Mucosa of descending colon (tissue), 3 donors: ENCODE measurements at regions not wholly inside any gene's neighbourhood (a gene's known extent, or its start where the extent isn't known, plus 50 kb on each side); places are given as distances from the start of the nearest gene placed in this dataset.

ENCODE experiments used
- ATAC-seq: fragments of 200-7000 bp; cut with Tn5 transposase; one replicate; pipeline ENCODE4 v1.9.1; 2020; ENCODE audit warnings: mild to moderate bottlenecking, moderate library complexity
- DNase-seq, 3 donors: peaks; one replicate each; pipeline ENCODE4 v3.0.0-alpha.2; 2020
- H3K36me3 ChIP-seq: fragments of 200-600 bp; one replicate; pipeline ENCODE4 v1.8.0; 2021; ENCODE audit warnings: low read depth, mild to moderate bottlenecking
- H3K4me1 ChIP-seq: fragments of 200-600 bp; one replicate; pipeline ENCODE4 v1.8.0; 2021; ENCODE audit warnings: low read depth, mild to moderate bottlenecking
- H3K4me3 ChIP-seq: fragments of 200-600 bp; one replicate; pipeline ENCODE4 v1.8.0; 2021; ENCODE audit warnings: mild to moderate bottlenecking
- H3K9me3 ChIP-seq: fragments of 200-600 bp; one replicate; pipeline ENCODE4 v1.8.0; 2021; ENCODE audit warnings: mild to moderate bottlenecking
- CTCF ChIP-seq: fragments of 200-600 bp; IDR thresholded peaks from one replicate; pipeline ENCODE4 v1.8.0; 2022; ENCODE audit warnings: antibody characterized with exemption, mild to moderate bottlenecking
- intact Hi-C, 2 donors: fragments of 100-400 bp; cut with DNase I in 1 of 2; cut with micrococcal nuclease in 1 of 2; formaldehyde crosslinking; loops; one replicate each; pipeline versions ENCODE4 v1.11.0 to v1.11.1; 2022; cut with DNase I, micrococcal nuclease
- donor health status: DM: no; HTN: no; CAD: no; lungs with moderate emphysema.
- donor health status: DM: no; HTN: no; CAD: no.
- donor health status: DM: no; HTN: yes; CAD: no.

GRCh38 chr12:125633686-125634085 is 568.5 kb downstream of the AACS start:
- Histone ChIP-seq H3K4me1 (no peaks in the 10 kb centered on the region), H3K36me3 (no peaks in the 10 kb centered on the region), H3K9me3 (peaks cover 10% of the 10 kb centered on the region), H3K4me3 (no peak overlapping the region)
- no peak for TF ChIP-seq CTCF
- intact Hi-C loops, result no loop called here
- no peak for ATAC-seq
- DNase-seq, result no peak

- intact Hi-C loops, result no loop called here
- no peak for DNase-seq
- no peak for TF ChIP-seq CTCF
- H3K36me3 ChIP-seq, result no peaks in the 10 kb centered on the region
- no peak overlapping the region for H3K4me3 ChIP-seq
- H3K9me3 ChIP-seq, result peaks cover 10% of the 10 kb centered on the region
- no peaks in the 10 kb centered on the region for H3K4me1 ChIP-seq
- no peak for ATAC-seq
Measured at GRCh38 chr12:125634813-125635212, 569.6 kb downstream of the AACS start.

GRCh38 chr12:125639826-125640225 is 574.6 kb downstream of the AACS start:
- DNase-seq (no peak), ATAC-seq (no peak)
- no peak for TF ChIP-seq CTCF
- Histone ChIP-seq H3K9me3 (no peaks in the 10 kb centered on the region), H3K36me3 (no peaks in the 10 kb centered on the region), H3K4me3 (no peak overlapping the region), H3K4me1 (no peaks in the 10 kb centered on the region)
- intact Hi-C loops, result no loop called here

- no peak for TF ChIP-seq CTCF
- no peak for ATAC-seq
- intact Hi-C loops, result no loop called here
- no peak for DNase-seq
- H3K4me1 ChIP-seq, result no peaks in the 10 kb centered on the region
- no peaks in the 10 kb centered on the region for H3K36me3 ChIP-seq
- H3K4me3 ChIP-seq, result no peak overlapping the region
- no peaks in the 10 kb centered on the region for H3K9me3 ChIP-seq
Measured at GRCh38 chr12:125643055-125643454, 577.8 kb downstream of the AACS start.

GRCh38 chr12:125645724-125646123 is 580.5 kb downstream of the AACS start:
- DNase-seq (no peak), ATAC-seq (no peak)
- intact Hi-C loops, result no loop called here
- H3K9me3 ChIP-seq, result no peaks in the 10 kb centered on the region
- no peaks in the 10 kb centered on the region for H3K4me1 ChIP-seq
- TF ChIP-seq CTCF, result no peak
- H3K36me3 ChIP-seq, result no peaks in the 10 kb centered on the region
- H3K4me3 ChIP-seq, result no peak overlapping the region

GRCh38 chr12:125650587-125650986 is 585.4 kb downstream of the AACS start:
- Histone ChIP-seq H3K36me3 (no peaks in the 10 kb centered on the region), H3K4me1 (no peaks in the 10 kb centered on the region), H3K9me3 (no peaks in the 10 kb centered on the region), H3K4me3 (no peak overlapping the region)
- intact Hi-C loops, result no loop called here
- TF ChIP-seq CTCF, result no peak
- DNase-seq, result no peak
- ATAC-seq, result no peak
